Testis (tissue), 2 donors: ENCODE measurements at regions not wholly inside any gene's neighbourhood (a gene's known extent, or its start where the extent isn't known, plus 50 kb on each side); places are given as distances from the start of the nearest gene placed in this dataset.
A peak's percentile ranks its signal among the peaks of the same experiment; 100 is the strongest.
"Not testable (repeated sequence)": the region's sequence is repeated elsewhere in the genome, so short reads cannot be mapped to it uniquely, and the experiment has no call there.

ENCODE experiments used
- DNase-seq: peaks from one replicate; pipeline ENCODE4 v3.0.0-alpha.2; 2019
- H3K27ac ChIP-seq, 2 donors: fragments of 200-600 bp; sonication (generic); one replicate each; pipeline ENCODE4 v1.5.1; 2019
- H3K27me3 ChIP-seq: fragments of 200-600 bp; sonication (generic); one replicate; pipeline ENCODE4 v1.5.1; 2019
- H3K36me3 ChIP-seq: fragments of 200-600 bp; sonication (generic); one replicate; pipeline ENCODE4 v1.5.1; 2017; ENCODE audit warnings: low read depth; ENCODE audit errors: missing control alignments
- H3K4me1 ChIP-seq: fragments of 200-600 bp; sonication (generic); one replicate; pipeline ENCODE4 v1.5.1; 2019
- H3K4me3 ChIP-seq, 2 donors: fragments of 200-600 bp; sonication (generic); one replicate each; pipeline ENCODE4 v1.5.1; 2017 to 2019
- H3K9me3 ChIP-seq: fragments of 200-600 bp; sonication (generic); one replicate; pipeline ENCODE4 v1.5.1; 2017
- POLR2A ChIP-seq: fragments of 450-650 bp; IDR thresholded peaks from one replicate; pipeline ENCODE4 v1.6.1; 2017; ENCODE audit warnings: antibody characterized with exemption, mild to moderate bottlenecking, moderate library complexity
- WGBS, 2 donors: methylation state at CpG; one replicate each; pipeline ENCODE4 v1.1.5; 2018; 5-methylcytosine and 5-hydroxymethylcytosine counted together
- intact Hi-C: fragments of 100-400 bp; cut with DNase I; formaldehyde crosslinking; loops from one replicate; pipeline ENCODE4 v1.15.1; 2023; ENCODE audit warnings: low total_unique reads
- TF ChIP-seq, protein P1 (sequence below), 3 experiments: fragments of 450-650 bp in 2 of 3; fragments of 200-600 bp in 1 of 3; sonication (generic) in 1 of 3; IDR thresholded peaks; one replicate each; pipeline ENCODE4 v1.5.1; 2016 to 2019; ENCODE audit warnings: antibody characterized with exemption in 3 of 3, mild to moderate bottlenecking in 2 of 3, moderate library complexity in 1 of 3

DNA sequence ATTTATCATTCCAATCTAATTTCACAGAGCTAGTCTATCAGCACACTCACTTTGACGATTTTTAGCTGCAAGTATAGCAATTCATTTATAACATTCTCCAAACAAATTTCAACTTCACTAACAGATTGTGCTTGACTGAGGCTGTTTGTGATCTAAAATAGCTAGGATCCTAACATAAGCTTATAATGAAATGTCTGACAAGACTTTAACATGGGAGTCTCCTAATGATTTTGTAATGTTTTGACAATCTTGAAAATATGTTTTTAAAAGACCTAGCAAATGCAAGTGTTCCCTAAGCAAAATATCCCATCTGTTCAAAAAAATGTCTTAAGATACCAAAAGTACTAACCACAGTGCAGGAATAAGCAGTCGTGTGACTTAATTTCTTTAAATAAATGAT, 889.5 kb upstream of the SPRY2 start:
- Histone ChIP-seq H3K9me3 (no peaks in the 10 kb centered on the region), H3K36me3 (no peaks in the 10 kb centered on the region), H3K27ac (no peak overlapping the region), H3K4me3 (no peak overlapping the region), H3K27me3 (no peaks in the 10 kb centered on the region), H3K4me1 (no peaks in the 10 kb centered on the region)
- 72 to 77% methylated on average over 2 of the region's 2 CpGs for WGBS, 2 donors
- TF ChIP-seq, protein P1, sequence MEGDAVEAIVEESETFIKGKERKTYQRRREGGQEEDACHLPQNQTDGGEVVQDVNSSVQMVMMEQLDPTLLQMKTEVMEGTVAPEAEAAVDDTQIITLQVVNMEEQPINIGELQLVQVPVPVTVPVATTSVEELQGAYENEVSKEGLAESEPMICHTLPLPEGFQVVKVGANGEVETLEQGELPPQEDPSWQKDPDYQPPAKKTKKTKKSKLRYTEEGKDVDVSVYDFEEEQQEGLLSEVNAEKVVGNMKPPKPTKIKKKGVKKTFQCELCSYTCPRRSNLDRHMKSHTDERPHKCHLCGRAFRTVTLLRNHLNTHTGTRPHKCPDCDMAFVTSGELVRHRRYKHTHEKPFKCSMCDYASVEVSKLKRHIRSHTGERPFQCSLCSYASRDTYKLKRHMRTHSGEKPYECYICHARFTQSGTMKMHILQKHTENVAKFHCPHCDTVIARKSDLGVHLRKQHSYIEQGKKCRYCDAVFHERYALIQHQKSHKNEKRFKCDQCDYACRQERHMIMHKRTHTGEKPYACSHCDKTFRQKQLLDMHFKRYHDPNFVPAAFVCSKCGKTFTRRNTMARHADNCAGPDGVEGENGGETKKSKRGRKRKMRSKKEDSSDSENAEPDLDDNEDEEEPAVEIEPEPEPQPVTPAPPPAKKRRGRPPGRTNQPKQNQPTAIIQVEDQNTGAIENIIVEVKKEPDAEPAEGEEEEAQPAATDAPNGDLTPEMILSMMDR (IDR thresholded peaks at IDR 0.05): no peak
- no peak for TF ChIP-seq POLR2A
- intact Hi-C loops: no loop called here
- no peak for DNase-seq

DNA sequence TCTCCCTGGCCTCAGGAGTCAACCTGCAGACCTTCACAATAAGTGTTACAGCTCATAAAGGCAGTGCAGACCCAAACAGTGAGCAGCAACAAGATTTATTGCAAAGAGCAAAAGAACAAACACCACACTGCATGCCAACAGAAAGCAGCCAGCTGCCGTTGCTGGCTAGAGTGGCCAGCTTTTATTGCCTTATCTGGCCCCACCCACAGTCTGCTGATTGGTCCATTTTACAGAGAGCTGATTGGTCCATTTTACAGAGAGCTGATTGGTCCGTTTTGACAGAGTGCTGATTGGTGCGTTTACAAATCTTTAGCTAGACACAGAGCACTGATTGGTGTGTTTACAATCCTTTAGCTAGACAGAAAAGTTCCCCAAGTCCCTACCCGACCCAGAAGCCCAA, 885.9 kb upstream of the SPRY2 start:
- H3K4me1 ChIP-seq, H3K9me3 ChIP-seq, H3K36me3 ChIP-seq, H3K27ac ChIP-seq, H3K27me3 ChIP-seq, intact Hi-C loops: not testable (repeated sequence)
- DNase-seq: peak; percentile 62
- 44 to 59% methylated on average over 4 of the region's 4 CpGs for WGBS, 2 donors
- peak overlapping the region in 1 of 2 donors; percentile 29 for H3K4me3 ChIP-seq

DNA sequence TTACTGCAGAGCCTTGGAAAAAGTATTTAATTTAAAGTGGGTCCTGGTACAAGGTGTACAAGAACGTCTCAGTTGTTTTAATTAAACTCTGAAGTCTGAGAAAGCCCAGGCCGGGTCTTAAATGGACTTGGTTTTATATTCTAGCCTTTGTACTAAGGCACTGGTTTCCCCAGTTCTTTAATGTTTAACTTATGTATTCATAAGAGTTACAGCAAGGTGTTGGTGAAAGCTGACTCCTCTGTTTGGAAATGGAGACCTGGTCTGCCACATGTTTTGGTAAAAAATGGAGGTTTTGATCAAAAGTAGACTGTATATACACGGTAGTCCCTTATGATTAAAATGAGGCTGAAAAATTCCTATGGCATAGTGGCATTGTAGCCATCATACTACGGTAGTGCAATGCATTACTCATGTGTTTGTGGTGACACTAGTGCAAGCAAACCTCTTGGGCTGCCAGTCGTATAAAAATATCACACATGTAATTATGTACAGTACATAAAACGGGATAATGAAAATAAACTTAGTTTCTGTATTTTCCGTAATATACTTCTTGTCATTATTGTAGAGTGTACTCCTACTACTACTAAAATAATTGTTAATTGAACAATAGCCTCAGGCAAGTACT, 883.4 kb upstream of the SPRY2 start:
- Histone ChIP-seq H3K9me3 (no peaks in the 10 kb centered on the region), H3K4me1 (no peaks in the 10 kb centered on the region), H3K4me3 (no peak overlapping the region), H3K27ac (no peak overlapping the region), H3K27me3 (no peaks in the 10 kb centered on the region), H3K36me3 (no peaks in the 10 kb centered on the region)
- no peak for TF ChIP-seq POLR2A
- TF ChIP-seq, protein P1 (IDR thresholded peaks at IDR 0.05): no peak
- 66 to 67% methylated on average over 7 of the region's 7 CpGs for WGBS, 2 donors
- DNase-seq: no peak
- intact Hi-C loops: no loop called here

DNA sequence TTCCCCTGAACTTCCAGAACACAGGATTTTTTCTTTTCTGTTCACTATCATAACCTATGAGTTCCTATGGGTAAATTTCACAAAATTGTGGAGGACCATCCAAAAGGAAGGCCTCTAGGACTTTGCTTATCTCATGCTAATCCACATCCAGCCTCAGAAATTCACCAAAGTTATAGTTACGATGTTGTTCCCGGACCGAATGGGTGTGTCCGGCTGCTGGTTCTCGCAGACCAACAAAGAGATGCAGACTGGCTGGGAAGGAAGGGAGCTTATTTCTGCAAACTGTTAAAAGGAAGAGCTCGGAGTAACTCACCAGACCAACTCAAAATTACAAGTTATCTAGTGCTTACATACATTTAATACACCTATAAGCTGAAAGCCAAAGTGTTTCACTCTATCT, 882.9 kb upstream of the SPRY2 start:
- Histone ChIP-seq H3K4me3 (no peak overlapping the region), H3K4me1 (no peaks in the 10 kb centered on the region), H3K36me3 (no peaks in the 10 kb centered on the region), H3K27ac (no peak overlapping the region), H3K9me3 (no peaks in the 10 kb centered on the region), H3K27me3 (no peaks in the 10 kb centered on the region)
- 40 to 45% methylated on average over 6 of the region's 6 CpGs for WGBS, 2 donors
- TF ChIP-seq POLR2A: no peak
- TF ChIP-seq, protein P1 (IDR thresholded peaks at IDR 0.05): no peak
- intact Hi-C loops: no loop called here
- no peak for DNase-seq

DNA sequence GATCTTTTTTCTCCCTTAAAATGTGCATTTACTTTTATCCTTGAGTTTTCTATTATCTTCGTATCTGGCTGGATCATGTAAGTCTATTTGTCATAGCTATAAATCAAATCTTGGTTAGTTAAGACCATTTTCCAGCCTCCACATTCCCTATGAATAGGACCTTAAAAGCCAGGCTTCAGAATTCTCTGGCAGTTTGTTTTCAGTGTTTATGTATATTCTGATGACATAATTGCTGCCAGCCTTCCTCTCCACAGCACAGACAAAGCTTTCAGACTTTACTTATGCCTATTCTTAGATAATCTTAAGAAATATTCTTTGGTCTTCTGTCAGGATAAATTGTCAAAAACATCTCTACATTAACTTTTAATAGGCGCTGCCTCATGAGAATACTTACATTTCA, 870.8 kb upstream of the SPRY2 start:
- DNase-seq: no peak
- no peaks in the 10 kb centered on the region for H3K9me3 ChIP-seq
- H3K4me1 ChIP-seq: no peaks in the 10 kb centered on the region
- intact Hi-C loops: no loop called here
- 59 to 65% methylated on average over 2 of the region's 2 CpGs for WGBS, 2 donors
- H3K27me3 ChIP-seq: no peaks in the 10 kb centered on the region
- TF ChIP-seq, protein P1 (IDR thresholded peaks at IDR 0.05): no peak
- no peak for TF ChIP-seq POLR2A
- no peaks in the 10 kb centered on the region for H3K36me3 ChIP-seq
- no peak overlapping the region for H3K4me3 ChIP-seq
- H3K27ac ChIP-seq: no peak overlapping the region
